Transverse colon (tissue), 4 donors: ENCODE measurements at regions not wholly inside any gene's neighbourhood (a gene's known extent, or its start where the extent isn't known, plus 50 kb on each side); places are given as distances from the start of the nearest gene placed in this dataset.

Experiments
- DNase-seq: peaks from one replicate; pipeline ENCODE4 v3.0.0-alpha.2; 2019
- H3K27ac ChIP-seq, 4 donors: fragments of 200-600 bp; sonication (generic); 2 replicates each; pipeline ENCODE4 v1.5.1; 2016 to 2018; ENCODE audit warnings: inconsistent platforms in 4 of 4
- H3K27me3 ChIP-seq: fragments of 200-600 bp; sonication (generic); 2 replicates; pipeline ENCODE4 v1.5.1; 2017; ENCODE audit warnings: inconsistent platforms
- H3K36me3 ChIP-seq, 4 donors: fragments of 200-600 bp; sonication (generic); 2 replicates each; pipeline ENCODE4 v1.5.1; 2017 to 2019; ENCODE audit warnings: inconsistent platforms in 4 of 4
- H3K4me1 ChIP-seq, 4 donors: fragments of 200-600 bp; sonication (generic); 2 replicates each; pipeline ENCODE4 v1.5.1; 2017 to 2020; ENCODE audit warnings: inconsistent platforms in 4 of 4
- H3K4me3 ChIP-seq, 4 donors: fragments of 200-600 bp; sonication (generic); 1 replicate in 1 of 4; 2 replicates in 3 of 4; pipeline versions ENCODE4 v1.5.1 to v1.6.1; 2017 to 2019; ENCODE audit warnings: inconsistent platforms in 4 of 4
- H3K9me3 ChIP-seq, 2 donors: fragments of 200-600 bp; sonication (generic); 2 replicates each; pipeline ENCODE4 v1.5.1; 2017 to 2019; ENCODE audit warnings: inconsistent platforms in 2 of 2
- CTCF ChIP-seq, 5 experiments: fragments of 200-600 bp in 3 of 5; fragments of 450-650 bp in 2 of 5; sonication (generic) in 3 of 5; IDR thresholded peaks; 1 replicate in 2 of 5; 2 replicates in 3 of 5; pipeline ENCODE4 v1.5.1; 2016 to 2017; ENCODE audit warnings: antibody characterized with exemption in 5 of 5, inconsistent platforms in 3 of 5, mild to moderate bottlenecking in 2 of 5, moderate library complexity in 1 of 5
- EP300 ChIP-seq: sonication (generic); formaldehyde crosslinking; IDR thresholded peaks from one replicate; pipeline ENCODE4 v1.6.1; 2017; ENCODE audit warnings: antibody characterized with exemption, low read depth
- POLR2A ChIP-seq: fragments of 450-650 bp; IDR thresholded peaks from one replicate; pipeline ENCODE4 v1.6.1; 2016; ENCODE audit warnings: antibody characterized with exemption, mild to moderate bottlenecking, moderate library complexity
- POLR2AphosphoS5 ChIP-seq, 3 donors: sonication (generic); formaldehyde crosslinking; IDR thresholded peaks; one replicate each; pipeline ENCODE4 v1.6.1; 2016; ENCODE audit warnings: antibody characterized with exemption in 3 of 3
- WGBS, 2 donors: methylation state at CpG; one replicate each; pipeline ENCODE4 v1.1.5; 2018; ENCODE audit warnings: low coverage in 1 of 2; 5-methylcytosine and 5-hydroxymethylcytosine counted together
- in situ Hi-C, 4 donors: fragments of 200-750 bp; cut with MboI; loops; one replicate each; pipeline versions ENCODE4 v1.15.0 to v1.15.1; 2017; ENCODE audit warnings: low sequenced_read_pairs in 3 of 4, low pct_ligation_motif_present in 1 of 4, low pct_unique_long_range_greater_than_20kb in 1 of 4
- intact Hi-C: fragments of 100-400 bp; cut with DNase I; formaldehyde crosslinking; loops from one replicate; pipeline ENCODE4 v1.15.1; 2023; ENCODE audit warnings: low total_unique reads

- 70 to 80% methylated on average over 1 of the region's 1 CpG for WGBS, 2 donors
- no peak overlapping the region for H3K4me3 ChIP-seq
- H3K4me1 ChIP-seq: peaks cover 8 to 21% (median 10%) of the 10 kb centered on the region in 4 donors
- TF ChIP-seq POLR2A (no peak), CTCF (IDR thresholded peaks at IDR 0.05) (no peak), POLR2AphosphoS5 (IDR thresholded peaks at IDR 0.05) (no peak), EP300 (no peak)
- intact Hi-C loops (no loop called here), in situ Hi-C loops (no loop called here)
- no peak overlapping the region for H3K27ac ChIP-seq
- H3K36me3 ChIP-seq: no peaks in the 10 kb centered on the region
- H3K27me3 ChIP-seq: no peaks in the 10 kb centered on the region
- H3K9me3 ChIP-seq: no peaks in the 10 kb centered on the region
- no peak for DNase-seq
These were observed 55.3 kb upstream of the PRELP start for GRCh38 chr1:203420263-203420662.

- Histone ChIP-seq H3K27me3 (no peaks in the 10 kb centered on the region), H3K9me3 (no peaks in the 10 kb centered on the region), H3K4me1 (peaks cover 13 to 31% (median 16%) of the 10 kb centered on the region in 4 donors), H3K4me3 (no peak overlapping the region), H3K27ac (no peak overlapping the region), H3K36me3 (no peaks in the 10 kb centered on the region)
- no peak for DNase-seq
- intact Hi-C loops (no loop called here), in situ Hi-C loops (no loop called here)
- TF ChIP-seq CTCF (IDR thresholded peaks at IDR 0.05): no peak
- TF ChIP-seq POLR2AphosphoS5 (IDR thresholded peaks at IDR 0.05): no peak
- no peak for TF ChIP-seq POLR2A
- no peak for TF ChIP-seq EP300
These were observed 54.4 kb upstream of the PRELP start for GRCh38 chr1:203421246-203421645.

GRCh38 chr1:203422116-203422515, 53.5 kb upstream of the PRELP start:
- 74 to 87% methylated on average over 5 to 6 of the region's 6 CpGs for WGBS, 2 donors
- Histone ChIP-seq H3K4me3 (no peak overlapping the region), H3K27ac (no peak overlapping the region), H3K4me1 (peaks cover 13 to 36% (median 19%) of the 10 kb centered on the region in 4 donors), H3K9me3 (no peaks in the 10 kb centered on the region), H3K36me3 (no peaks in the 10 kb centered on the region), H3K27me3 (no peaks in the 10 kb centered on the region)
- TF ChIP-seq EP300: no peak
- no peak for TF ChIP-seq POLR2AphosphoS5 (IDR thresholded peaks at IDR 0.05)
- TF ChIP-seq POLR2A: no peak
- TF ChIP-seq CTCF (IDR thresholded peaks at IDR 0.05): no peak
- intact Hi-C loops: no loop called here
- in situ Hi-C loops: no loop called here
- DNase-seq: no peak

- H3K27ac ChIP-seq: no peak overlapping the region
- H3K36me3 ChIP-seq: no peaks in the 10 kb centered on the region
- H3K9me3 ChIP-seq: no peaks in the 10 kb centered on the region
- no peak for DNase-seq
- intact Hi-C loops: no loop called here
- no peaks in the 10 kb centered on the region for H3K27me3 ChIP-seq
- H3K4me1 ChIP-seq: peaks cover 13 to 36% (median 19%) of the 10 kb centered on the region in 4 donors
- no peak for TF ChIP-seq EP300
- no peak for TF ChIP-seq POLR2A
- no peak for TF ChIP-seq CTCF (IDR thresholded peaks at IDR 0.05)
- no peak for TF ChIP-seq POLR2AphosphoS5 (IDR thresholded peaks at IDR 0.05)
- 76 to 92% methylated on average over 2 of the region's 2 CpGs for WGBS, 2 donors
- in situ Hi-C loops: no loop called here
- no peak overlapping the region for H3K4me3 ChIP-seq
These were observed 53.0 kb upstream of the PRELP start for GRCh38 chr1:203422656-203423055.
